ENCODE measurements at regions not wholly inside any gene's neighbourhood (a gene's known extent, or its start where the extent isn't known, plus 50 kb on each side); places are given as distances from the start of the nearest gene placed in this dataset.

DNA sequence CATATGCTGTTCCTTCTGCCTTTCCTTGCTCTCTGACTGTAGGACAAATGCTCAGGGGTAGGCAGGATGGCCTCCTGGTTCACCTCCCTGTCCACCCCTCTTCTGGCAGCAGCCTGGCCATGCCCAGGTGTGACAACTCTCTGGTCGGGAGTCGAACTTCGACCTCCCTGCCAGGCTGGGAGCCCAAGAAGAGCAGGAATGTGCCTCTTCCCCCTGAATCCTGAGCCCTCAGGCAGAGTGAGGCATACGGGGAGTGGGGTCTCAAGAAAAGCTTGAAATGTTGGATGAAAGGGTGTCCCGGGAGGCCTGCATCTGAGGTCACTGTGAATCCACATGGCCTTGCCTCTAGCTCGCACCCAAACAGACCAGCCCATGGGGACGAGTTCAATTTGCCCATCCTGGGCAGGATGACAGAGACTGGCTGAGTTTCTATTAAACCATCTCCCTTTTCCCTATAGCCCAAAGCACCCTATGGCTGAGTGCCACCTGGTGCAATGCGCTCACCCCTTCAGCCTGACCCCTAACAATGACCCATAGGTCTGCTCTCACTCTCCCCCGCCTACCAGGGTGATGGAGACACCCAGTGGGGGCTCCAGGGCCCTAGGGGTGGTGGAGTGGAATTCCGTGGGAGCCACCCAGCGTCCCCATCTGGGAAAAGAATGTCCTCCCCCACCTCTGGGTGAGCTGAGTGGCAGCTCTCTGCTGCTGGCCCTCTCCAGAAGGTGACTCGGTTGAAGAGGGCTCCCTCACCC, 52.9 kb upstream of the DIO3 start:
- DNase-seq (ENCODE audit: low spot score) (no peak), FAIRE-seq (no peak)

- no peak for FAIRE-seq
- no peak for DNase-seq (ENCODE audit: low spot score)
Observed at GRCh38 chr14:101508948-101509729, 52.2 kb upstream of the DIO3 start.

- FAIRE-seq: no peak
- no peak for DNase-seq (ENCODE audit: low spot score)
Observed at GRCh38 chr14:101509730-101510371, 51.4 kb upstream of the DIO3 start.

DNA sequence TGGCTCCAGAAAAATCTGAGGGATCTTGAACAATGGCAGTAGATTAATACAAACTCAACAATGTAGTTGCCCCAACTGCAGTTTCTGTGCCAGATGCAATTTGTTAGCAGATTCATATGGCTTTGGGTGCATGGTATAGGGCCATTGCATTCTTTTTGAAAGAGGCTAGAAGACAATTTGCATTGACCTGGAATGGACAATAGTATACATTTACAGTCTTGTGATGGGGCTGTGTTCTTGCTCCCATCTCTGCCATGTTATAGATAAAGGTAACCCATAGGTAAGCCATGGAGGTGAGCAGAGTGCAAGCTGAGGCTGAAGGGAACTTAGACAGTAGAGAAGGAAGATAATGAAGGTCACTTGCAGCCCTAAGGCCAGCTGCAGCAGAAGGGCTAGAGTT, 50.1 kb upstream of the DIO3 start:
- FAIRE-seq (no peak), DNase-seq (ENCODE audit: low spot score) (no peak)
